ENCODE measurements at regions not wholly inside any gene's neighbourhood (a gene's known extent, or its start where the extent isn't known, plus 50 kb on each side); places are given as distances from the start of the nearest gene placed in this dataset.

- no peak for TF ChIP-seq CTCF (optimal IDR thresholded peaks at IDR 0.05 in 1 of 3, IDR thresholded peaks at IDR 0.05 in 1 of 3, conservative IDR thresholded peaks at IDR 0.05 in 1 of 3; ENCODE audit: extremely low read depth in 1 of 3, insufficient read depth in 2 of 3, low read length in 3 of 3)
- TF ChIP-seq EZH2 (IDR thresholded peaks at IDR 0.05; ENCODE audit: low read length): no peak
Observed at GRCh38 chr15:95327183-95327525, 1003.3 kb upstream of the NR2F2 start.

All from keratinocyte (primary cell).